ENCODE measurements at regions not wholly inside any gene's neighbourhood (a gene's known extent, or its start where the extent isn't known, plus 50 kb on each side); places are given as distances from the start of the nearest gene placed in this dataset.

GRCh38 chr2:145154731-145155130 is 634.8 kb upstream of the ZEB2 start:
- no peaks in the 10 kb centered on the region for H3K27me3 Mint-ChIP-seq (ENCODE audit: low read depth)
- no peak overlapping the region for H3K4me3 Mint-ChIP-seq
- H3K9me3 Mint-ChIP-seq = peaks cover 20% of the 10 kb centered on the region
- DNase-seq (ENCODE audit: low spot score in 2 of 2, unreplicated experiment in 2 of 2) = no peak
- peaks cover 7% of the 10 kb centered on the region for H3K36me3 Mint-ChIP-seq
- TF ChIP-seq, protein P1, sequence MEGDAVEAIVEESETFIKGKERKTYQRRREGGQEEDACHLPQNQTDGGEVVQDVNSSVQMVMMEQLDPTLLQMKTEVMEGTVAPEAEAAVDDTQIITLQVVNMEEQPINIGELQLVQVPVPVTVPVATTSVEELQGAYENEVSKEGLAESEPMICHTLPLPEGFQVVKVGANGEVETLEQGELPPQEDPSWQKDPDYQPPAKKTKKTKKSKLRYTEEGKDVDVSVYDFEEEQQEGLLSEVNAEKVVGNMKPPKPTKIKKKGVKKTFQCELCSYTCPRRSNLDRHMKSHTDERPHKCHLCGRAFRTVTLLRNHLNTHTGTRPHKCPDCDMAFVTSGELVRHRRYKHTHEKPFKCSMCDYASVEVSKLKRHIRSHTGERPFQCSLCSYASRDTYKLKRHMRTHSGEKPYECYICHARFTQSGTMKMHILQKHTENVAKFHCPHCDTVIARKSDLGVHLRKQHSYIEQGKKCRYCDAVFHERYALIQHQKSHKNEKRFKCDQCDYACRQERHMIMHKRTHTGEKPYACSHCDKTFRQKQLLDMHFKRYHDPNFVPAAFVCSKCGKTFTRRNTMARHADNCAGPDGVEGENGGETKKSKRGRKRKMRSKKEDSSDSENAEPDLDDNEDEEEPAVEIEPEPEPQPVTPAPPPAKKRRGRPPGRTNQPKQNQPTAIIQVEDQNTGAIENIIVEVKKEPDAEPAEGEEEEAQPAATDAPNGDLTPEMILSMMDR (IDR thresholded peaks at IDR 0.05; ENCODE audit: unreplicated experiment) = no peak
- no peak overlapping the region for H3K27ac Mint-ChIP-seq
- H3K4me1 Mint-ChIP-seq = peaks cover 20% of the 10 kb centered on the region

- Mint-ChIP-seq H3K4me1 (no peaks in the 10 kb centered on the region), H3K4me3 (no peak overlapping the region), H3K27ac (no peak overlapping the region), H3K27me3 (ENCODE audit: low read depth) (no peaks in the 10 kb centered on the region), H3K9me3 (peaks cover 25% of the 10 kb centered on the region), H3K36me3 (peaks cover 3% of the 10 kb centered on the region)
- TF ChIP-seq, protein P1 (IDR thresholded peaks at IDR 0.05; ENCODE audit: unreplicated experiment) = no peak
- no peak for DNase-seq (ENCODE audit: low spot score in 2 of 2, unreplicated experiment in 2 of 2)
Measured at GRCh38 chr2:145146691-145147090, 626.8 kb upstream of the ZEB2 start.

GRCh38 chr2:145144131-145144728 is 624.3 kb upstream of the ZEB2 start:
- no peak overlapping the region for H3K27ac Mint-ChIP-seq
- no peak overlapping the region for H3K4me3 Mint-ChIP-seq
- no peaks in the 10 kb centered on the region for H3K27me3 Mint-ChIP-seq (ENCODE audit: low read depth)
- TF ChIP-seq, protein P1 (IDR thresholded peaks at IDR 0.05; ENCODE audit: unreplicated experiment) = no peak
- peaks cover 19% of the 10 kb centered on the region for H3K9me3 Mint-ChIP-seq
- peaks cover 3% of the 10 kb centered on the region for H3K36me3 Mint-ChIP-seq
- DNase-seq (ENCODE audit: low spot score in 2 of 2, unreplicated experiment in 2 of 2) = no peak
- no peaks in the 10 kb centered on the region for H3K4me1 Mint-ChIP-seq

DNA sequence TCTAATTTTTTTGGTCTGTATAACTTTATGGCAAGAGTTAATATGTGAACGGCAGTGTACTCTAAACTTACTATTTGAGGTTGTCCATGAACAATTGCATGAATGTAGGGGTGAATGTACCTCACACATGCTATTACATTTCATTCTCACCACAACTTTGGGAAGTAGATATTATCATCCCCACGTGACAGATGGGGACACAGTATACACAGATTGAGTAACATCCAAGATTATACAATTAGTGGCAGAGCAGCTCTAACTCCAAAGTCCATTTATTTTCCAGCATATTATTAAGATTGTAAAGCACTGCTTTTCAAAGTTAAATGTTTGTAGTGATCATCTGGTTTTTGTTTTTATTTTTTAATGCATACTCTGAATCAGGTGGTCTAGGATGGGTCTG is 622.1 kb upstream of the ZEB2 start:
- peaks cover 18% of the 10 kb centered on the region for H3K9me3 Mint-ChIP-seq
- TF ChIP-seq, protein P1 (IDR thresholded peaks at IDR 0.05; ENCODE audit: unreplicated experiment) = no peak
- DNase-seq (ENCODE audit: low spot score in 2 of 2, unreplicated experiment in 2 of 2) = no peak
- peaks cover 2% of the 10 kb centered on the region for H3K36me3 Mint-ChIP-seq
- no peak overlapping the region for H3K27ac Mint-ChIP-seq
- no peaks in the 10 kb centered on the region for H3K4me1 Mint-ChIP-seq
- H3K4me3 Mint-ChIP-seq = no peak overlapping the region
- H3K27me3 Mint-ChIP-seq (ENCODE audit: low read depth) = no peaks in the 10 kb centered on the region

GRCh38 chr2:145140658-145141057 is 620.7 kb upstream of the ZEB2 start:
- Mint-ChIP-seq H3K4me3 (no peak overlapping the region), H3K27ac (no peak overlapping the region), H3K9me3 (peaks cover 20% of the 10 kb centered on the region), H3K27me3 (ENCODE audit: low read depth) (no peaks in the 10 kb centered on the region), H3K36me3 (peaks cover 2% of the 10 kb centered on the region), H3K4me1 (peaks cover 12% of the 10 kb centered on the region)
- DNase-seq (ENCODE audit: low spot score in 2 of 2, unreplicated experiment in 2 of 2) = no peak
- TF ChIP-seq, protein P1 (IDR thresholded peaks at IDR 0.05; ENCODE audit: unreplicated experiment) = no peak

DNA sequence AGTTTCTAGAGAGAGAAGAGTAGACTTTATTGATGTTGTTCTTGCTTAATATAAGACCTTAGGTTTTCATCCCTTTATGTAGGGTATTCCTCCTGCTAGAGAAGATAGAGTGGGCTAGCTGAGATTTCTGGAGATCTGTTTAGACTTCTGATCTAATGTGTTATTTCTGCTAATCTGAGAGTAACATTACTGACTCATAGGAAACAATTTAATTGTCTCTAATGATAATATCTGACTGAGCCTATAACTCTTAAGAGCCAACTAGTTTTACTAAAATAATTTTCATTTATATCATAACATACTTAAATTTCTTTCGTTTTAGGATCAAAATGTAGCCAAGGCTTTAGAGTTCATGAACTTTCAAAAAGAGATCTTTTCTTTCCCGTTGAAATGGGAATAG is 618.7 kb upstream of the ZEB2 start:
- no peak overlapping the region for H3K4me3 Mint-ChIP-seq
- H3K27ac Mint-ChIP-seq = no peak overlapping the region
- H3K9me3 Mint-ChIP-seq = peaks cover 12% of the 10 kb centered on the region
- peaks cover 2% of the 10 kb centered on the region for H3K36me3 Mint-ChIP-seq
- no peaks in the 10 kb centered on the region for H3K27me3 Mint-ChIP-seq (ENCODE audit: low read depth)
- no peak for DNase-seq (ENCODE audit: low spot score in 2 of 2, unreplicated experiment in 2 of 2)
- H3K4me1 Mint-ChIP-seq = peaks cover 21% of the 10 kb centered on the region
- TF ChIP-seq, protein P1 (IDR thresholded peaks at IDR 0.05; ENCODE audit: unreplicated experiment) = no peak

All from mesothelial cell of epicardium (in vitro differentiated cells).